Keratinocyte (primary cell): ENCODE measurements at regions not wholly inside any gene's neighbourhood (a gene's known extent, or its start where the extent isn't known, plus 50 kb on each side); places are given as distances from the start of the nearest gene placed in this dataset.

Experiments used
- DNase-seq: peaks from one replicate; pipeline ENCODE4 v3.0.0-alpha.2; 2011; ENCODE audit warnings: low read depth, missing footprints, low spot score
- FAIRE-seq: peaks from 2 replicates; lab custom pipeline; 2011; peaks lifted over from hg19 to GRCh38; lab: Jason Lieb, UNC
- H2AFZ ChIP-seq: 2 replicates; pipeline ENCODE4 v1.6.0; 2012; ENCODE audit warnings: low read length, control low read depth, inconsistent platforms; ENCODE audit not compliant: control insufficient read depth
- H3K27ac ChIP-seq: 2 replicates; pipeline ENCODE4 v1.5.1; 2011; ENCODE audit warnings: low read length; ENCODE audit not compliant: control insufficient read depth, insufficient read depth
- H3K27me3 ChIP-seq: 3 replicates; pipeline ENCODE4 v1.6.0; 2011; ENCODE audit warnings: low read length; ENCODE audit not compliant: control insufficient read depth, insufficient read depth; ENCODE audit errors: extremely low read depth
- H3K36me3 ChIP-seq, 2 experiments: 2 replicates in 1 of 2; 3 replicates in 1 of 2; pipeline ENCODE4 v1.5.1; 2011; ENCODE audit warnings: low read length in 2 of 2, mild to moderate bottlenecking in 1 of 2; ENCODE audit not compliant: control insufficient read depth in 2 of 2, insufficient read depth in 2 of 2; ENCODE audit errors: extremely low read depth in 1 of 2
- H3K4me1 ChIP-seq: 3 replicates; pipeline ENCODE4 v1.5.1; 2011; ENCODE audit warnings: low read length; ENCODE audit not compliant: control insufficient read depth, insufficient read depth; ENCODE audit errors: extremely low read depth
- H3K4me2 ChIP-seq: 3 replicates; pipeline ENCODE4 v1.6.0; 2011; ENCODE audit warnings: low read depth, low read length; ENCODE audit not compliant: control insufficient read depth, insufficient read depth; ENCODE audit errors: extremely low read depth
- H3K4me3 ChIP-seq, 3 experiments: fragments of 200-600 bp in 1 of 3; sonication (generic) in 1 of 3; 2 replicates in 2 of 3; 3 replicates in 1 of 3; pipeline ENCODE4 v1.5.1; 2011 to 2016; ENCODE audit warnings: low read length in 3 of 3, mild to moderate bottlenecking in 3 of 3, control low read depth in 2 of 3, inconsistent platforms in 1 of 3, low read depth in 1 of 3, mixed read lengths in 1 of 3, mixed run types in 1 of 3, moderate library complexity in 1 of 3; ENCODE audit not compliant: control insufficient read depth in 2 of 3, insufficient read depth in 2 of 3; ENCODE audit errors: extremely low read depth in 1 of 3
- H3K79me2 ChIP-seq: 2 replicates; pipeline ENCODE4 v1.6.0; 2012; ENCODE audit warnings: low read length; ENCODE audit not compliant: control insufficient read depth, insufficient read depth
- H3K9ac ChIP-seq: 3 replicates; pipeline ENCODE4 v1.6.0; 2011; ENCODE audit warnings: low read length; ENCODE audit not compliant: control insufficient read depth, insufficient read depth; ENCODE audit errors: extremely low read depth
- H3K9me1 ChIP-seq: 3 replicates; pipeline ENCODE4 v1.6.0; 2011; ENCODE audit warnings: low read length; ENCODE audit not compliant: control insufficient read depth, insufficient read depth; ENCODE audit errors: extremely low read depth
- H3K9me3 ChIP-seq: 2 replicates; pipeline ENCODE4 v1.5.1; 2012; ENCODE audit warnings: low read depth, low read length; ENCODE audit not compliant: control insufficient read depth
- H4K20me1 ChIP-seq: 3 replicates; pipeline ENCODE4 v1.6.0; 2011; ENCODE audit warnings: low read length; ENCODE audit not compliant: control insufficient read depth, insufficient read depth; ENCODE audit errors: extremely low read depth
- CTCF ChIP-seq, 3 experiments: IDR thresholded peaks in 1 of 3; conservative IDR thresholded peaks in 1 of 3; optimal IDR thresholded peaks in 1 of 3; 2 replicates in 2 of 3; 3 replicates in 1 of 3; pipeline versions ENCODE3 to v1.5.1; 2011; ENCODE audit warnings: low read length in 3 of 3, mild to moderate bottlenecking in 3 of 3, moderate library complexity in 2 of 3, control low read depth in 1 of 3, inconsistent platforms in 1 of 3; ENCODE audit not compliant: insufficient read depth in 2 of 3; ENCODE audit errors: extremely low read depth in 1 of 3
- EZH2 ChIP-seq: IDR thresholded peaks from one replicate; pipeline ENCODE4 v1.6.1; 2012; ENCODE audit warnings: inconsistent platforms, mild to moderate bottlenecking, low read length, moderate library complexity
- dilution Hi-C: fragments of 300-500 bp; cut with MboI; formaldehyde crosslinking; loops from one replicate; pipeline ENCODE4 v1.7.0; 2020; ENCODE audit warnings: low sequenced_read_pairs; ENCODE audit not compliant: extremely low pct_ligation_motif_present

DNA sequence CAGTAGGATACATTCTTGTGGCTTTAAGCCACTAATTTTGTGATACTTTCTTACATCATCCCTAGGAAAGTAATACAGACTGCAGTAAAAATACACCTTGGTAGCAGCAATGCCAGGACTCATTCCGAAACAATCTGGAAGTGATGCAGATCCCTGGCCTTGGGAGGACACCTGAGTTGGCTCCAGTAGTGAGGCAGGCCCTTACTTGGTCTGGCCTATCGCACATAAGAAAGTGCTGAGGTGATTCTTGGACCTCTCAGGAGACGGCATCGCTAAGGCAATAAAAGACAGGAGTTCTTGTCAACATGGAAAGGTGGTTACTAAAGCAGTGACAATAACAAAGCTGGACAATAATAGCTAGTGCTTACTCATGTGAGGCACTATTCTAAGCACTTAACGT lies 126.5 kb downstream of the SUCNR1 start:
- Histone ChIP-seq H3K36me3 (no peaks in the 10 kb centered on the region), H3K4me2 (no peak overlapping the region)
- DNase-seq: no peak

GRCh38 chr3:152011812-152012735 lies 138.6 kb downstream of the SUCNR1 start:
- Histone ChIP-seq H4K20me1 (no peaks in the 10 kb centered on the region), H3K9me3 (no peaks in the 10 kb centered on the region), H3K4me1 (no peaks in the 10 kb centered on the region), H3K79me2 (no peaks in the 10 kb centered on the region), H3K36me3 (no peaks in the 10 kb centered on the region), H3K4me3 (no peak overlapping the region), H3K9me1 (no peaks in the 10 kb centered on the region), H2AFZ (no peak overlapping the region), H3K27me3 (no peaks in the 10 kb centered on the region), H3K9ac (no peak overlapping the region), H3K27ac (no peak overlapping the region), H3K4me2 (no peak overlapping the region)
- dilution Hi-C loops: no loop called here
- DNase-seq (no peak), FAIRE-seq (no peak)
- TF ChIP-seq EZH2: no peak
- no peak for TF ChIP-seq CTCF (optimal IDR thresholded peaks at IDR 0.05 in 1 of 3, IDR thresholded peaks at IDR 0.05 in 1 of 3, conservative IDR thresholded peaks at IDR 0.05 in 1 of 3; ENCODE audit: extremely low read depth in 1 of 3, insufficient read depth in 2 of 3, low read length in 3 of 3)

More for the DNA sequence above, 126.5 kb downstream of the SUCNR1 start:
- H3K4me1 ChIP-seq: no peaks in the 10 kb centered on the region
- H3K9me1 ChIP-seq: no peaks in the 10 kb centered on the region
- no peak overlapping the region for H3K4me3 ChIP-seq
- no peak overlapping the region for H2AFZ ChIP-seq
- dilution Hi-C loops: no loop called here
- FAIRE-seq: peak; percentile 67
- H3K9ac ChIP-seq: no peak overlapping the region
- no peaks in the 10 kb centered on the region for H4K20me1 ChIP-seq
- H3K79me2 ChIP-seq: no peaks in the 10 kb centered on the region
- no peak overlapping the region for H3K27ac ChIP-seq
- no peak for TF ChIP-seq CTCF (optimal IDR thresholded peaks at IDR 0.05 in 1 of 3, IDR thresholded peaks at IDR 0.05 in 1 of 3, conservative IDR thresholded peaks at IDR 0.05 in 1 of 3; ENCODE audit: extremely low read depth in 1 of 3, insufficient read depth in 2 of 3, low read length in 3 of 3)
- no peaks in the 10 kb centered on the region for H3K27me3 ChIP-seq
- no peaks in the 10 kb centered on the region for H3K9me3 ChIP-seq
